Uterus (tissue), 3 donors: ENCODE measurements at regions not wholly inside any gene's neighbourhood (a gene's known extent, or its start where the extent isn't known, plus 50 kb on each side); places are given as distances from the start of the nearest gene placed in this dataset.

Experiments used
- DNase-seq, 2 donors: peaks; one replicate each; pipeline ENCODE4 v3.0.0-alpha.2; 2019 to 2020
- H3K27ac ChIP-seq, 2 donors: fragments of 200-600 bp; sonication (generic); 1 replicate in 1 of 2; 2 replicates in 1 of 2; pipeline ENCODE4 v1.5.1; 2016 to 2018
- H3K27me3 ChIP-seq, 2 donors: fragments of 200-600 bp; sonication (generic); one replicate each; pipeline ENCODE4 v1.5.1; 2018 to 2019; ENCODE audit warnings: control low read depth in 1 of 2
- H3K36me3 ChIP-seq, 2 donors: fragments of 200-600 bp; sonication (generic); one replicate each; pipeline ENCODE4 v1.5.1; 2019; ENCODE audit warnings: control low read depth in 1 of 2
- H3K4me1 ChIP-seq, 2 donors: fragments of 200-600 bp; sonication (generic); one replicate each; pipeline ENCODE4 v1.5.1; 2018 to 2019; ENCODE audit warnings: control low read depth in 1 of 2
- H3K4me3 ChIP-seq, 2 donors: fragments of 200-600 bp; sonication (generic); 1 replicate in 1 of 2; 2 replicates in 1 of 2; pipeline ENCODE4 v1.5.1; 2018 to 2019; ENCODE audit warnings: mild to moderate bottlenecking in 1 of 2
- H3K9me3 ChIP-seq, 2 donors: fragments of 200-600 bp; sonication (generic); one replicate each; pipeline ENCODE4 v1.5.1; 2019; ENCODE audit warnings: control low read depth in 1 of 2
- CTCF ChIP-seq, 4 experiments: fragments of 200-600 bp in 2 of 4; fragments of 450-650 bp in 2 of 4; sonication (generic) in 2 of 4; IDR thresholded peaks; one replicate each; pipeline ENCODE4 v1.5.1; 2016 to 2019; ENCODE audit warnings: antibody characterized with exemption in 4 of 4, mild to moderate bottlenecking in 2 of 4, moderate library complexity in 1 of 4
- POLR2A ChIP-seq, 2 donors: fragments of 450-650 bp; IDR thresholded peaks; one replicate each; pipeline ENCODE4 v1.6.1; 2016; ENCODE audit warnings: antibody characterized with exemption in 2 of 2, mild to moderate bottlenecking in 1 of 2, moderate library complexity in 1 of 2
- intact Hi-C: fragments of 100-400 bp; cut with DNase I; formaldehyde crosslinking; loops from one replicate; pipeline ENCODE4 v1.15.1; 2023; ENCODE audit warnings: low total_unique reads
- donor health status: DM: yes; HTN: yes; CAD: no.

DNA sequence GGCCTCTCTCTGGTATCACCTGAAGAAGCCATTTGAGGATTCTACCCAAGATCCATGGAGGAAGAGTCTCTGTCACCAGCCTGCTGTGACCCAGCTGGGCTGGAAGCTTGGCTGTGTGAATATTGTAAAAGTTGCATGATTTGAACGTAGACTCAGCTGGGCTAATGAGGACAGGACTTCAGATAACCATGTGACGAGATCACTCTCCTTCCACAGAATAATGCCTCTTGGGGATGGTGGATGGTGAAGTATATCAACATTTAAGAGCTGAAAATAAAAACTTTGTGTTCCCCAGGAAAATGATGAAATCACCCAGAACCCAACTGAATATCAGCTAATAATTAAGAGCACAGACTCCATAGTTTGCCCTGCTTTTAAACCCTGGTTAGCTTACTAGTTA, 427.9 kb downstream of the CD83 start:
- intact Hi-C loops, result no loop called here
- H3K27me3 ChIP-seq, result no peaks in the 10 kb centered on the region
- no peak overlapping the region for H3K4me3 ChIP-seq
- no peaks in the 10 kb centered on the region for H3K36me3 ChIP-seq
- no peak overlapping the region for H3K27ac ChIP-seq
- no peaks in the 10 kb centered on the region for H3K9me3 ChIP-seq
- H3K4me1 ChIP-seq, result no peaks in the 10 kb centered on the region
- TF ChIP-seq POLR2A (IDR thresholded peaks at IDR 0.05) (no peak), CTCF (IDR thresholded peaks at IDR 0.05) (no peak)
- DNase-seq, result no peak

DNA sequence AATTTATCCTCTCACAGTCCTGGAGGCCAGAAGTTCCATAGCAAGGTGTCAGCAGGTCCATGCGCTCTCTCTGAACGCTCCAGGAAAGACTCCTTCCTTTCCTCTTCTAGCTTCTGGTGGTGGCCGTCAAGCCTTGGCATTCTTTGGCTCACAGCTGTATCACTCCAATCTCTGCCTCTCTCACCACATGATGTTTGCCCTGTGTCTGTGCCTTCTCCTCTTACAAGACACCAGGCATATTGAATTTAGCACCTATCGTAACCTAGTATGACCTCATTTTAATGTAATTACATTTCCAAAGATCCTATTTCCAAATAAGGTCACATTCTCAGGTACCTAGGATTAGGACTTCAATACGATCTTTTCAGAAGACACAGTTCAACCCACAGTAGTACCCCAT, 428.5 kb downstream of the CD83 start:
- Histone ChIP-seq H3K27ac (no peak overlapping the region), H3K4me1 (no peaks in the 10 kb centered on the region), H3K4me3 (no peak overlapping the region), H3K36me3 (no peaks in the 10 kb centered on the region), H3K9me3 (no peaks in the 10 kb centered on the region), H3K27me3 (no peaks in the 10 kb centered on the region)
- TF ChIP-seq CTCF (IDR thresholded peaks at IDR 0.05), result no peak
- no peak for TF ChIP-seq POLR2A (IDR thresholded peaks at IDR 0.05)
- intact Hi-C loops, result no loop called here
- DNase-seq, result no peak

DNA sequence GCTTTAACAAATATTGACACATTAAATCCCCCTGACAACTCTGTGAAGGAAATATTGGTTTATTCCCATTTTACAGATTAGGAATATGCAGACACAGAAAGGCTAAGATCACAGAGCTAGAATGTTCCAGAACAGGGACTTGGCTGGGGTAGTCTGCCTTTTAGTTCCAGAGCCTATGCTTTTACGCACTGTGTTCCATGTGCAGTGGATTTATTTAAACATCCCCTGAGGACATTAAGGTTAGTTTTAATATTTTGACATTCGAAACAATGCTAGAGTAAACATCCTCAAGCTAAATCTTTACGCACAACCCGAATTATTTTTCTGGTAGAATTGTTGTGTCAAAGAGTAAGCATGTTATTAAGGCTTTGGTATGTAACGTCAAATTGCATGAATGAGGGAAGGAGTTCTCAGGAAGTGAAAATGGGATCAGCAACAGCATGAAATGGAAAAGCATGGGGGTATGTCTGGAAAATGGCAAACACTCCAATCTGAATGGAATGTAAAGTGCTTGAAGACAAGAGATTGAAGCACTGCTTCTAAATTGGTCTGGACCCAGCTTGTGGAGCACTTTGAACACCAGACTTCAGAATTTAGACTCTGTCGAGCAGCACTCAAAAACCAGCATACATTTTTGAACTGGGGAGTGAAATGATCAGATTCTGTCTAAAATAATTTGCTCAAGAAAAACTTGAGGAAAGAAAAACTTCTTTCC, 429.9 kb downstream of the CD83 start:
- intact Hi-C loops, result no loop called here
- H3K4me3 ChIP-seq, result no peak overlapping the region
- H3K9me3 ChIP-seq, result no peaks in the 10 kb centered on the region
- TF ChIP-seq CTCF (IDR thresholded peaks at IDR 0.05) (no peak), POLR2A (IDR thresholded peaks at IDR 0.05) (no peak)
- H3K27me3 ChIP-seq, result no peaks in the 10 kb centered on the region
- H3K36me3 ChIP-seq, result no peaks in the 10 kb centered on the region
- H3K27ac ChIP-seq, result no peak overlapping the region
- H3K4me1 ChIP-seq, result no peaks in the 10 kb centered on the region
- no peak for DNase-seq

DNA sequence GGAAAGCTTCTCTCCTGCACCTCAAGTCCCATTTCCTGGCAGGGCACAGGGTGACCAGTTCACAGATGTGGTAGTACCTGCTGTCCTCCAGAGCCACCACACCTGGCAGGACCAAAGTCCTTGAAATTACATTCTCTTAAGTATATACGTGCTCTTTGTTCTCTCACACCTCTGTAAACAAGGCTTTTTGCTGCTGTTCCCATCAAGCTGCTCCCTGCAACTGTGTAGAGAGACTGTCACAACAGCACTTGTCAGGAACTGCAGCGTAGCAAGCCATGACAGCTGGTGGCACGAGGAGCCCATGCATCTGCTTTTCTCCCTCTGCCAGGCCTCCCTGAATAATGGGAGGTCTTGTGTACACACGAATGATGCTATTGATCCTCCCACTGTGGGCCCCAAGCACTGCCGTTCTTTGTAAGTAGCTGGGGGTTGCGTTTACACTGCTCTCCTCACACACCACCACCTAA, 431.8 kb downstream of the CD83 start:
- no peaks in the 10 kb centered on the region for H3K4me1 ChIP-seq
- no peak for DNase-seq
- no peaks in the 10 kb centered on the region for H3K36me3 ChIP-seq
- no peaks in the 10 kb centered on the region for H3K9me3 ChIP-seq
- no peaks in the 10 kb centered on the region for H3K27me3 ChIP-seq
- H3K27ac ChIP-seq, result no peak overlapping the region
- no peak overlapping the region for H3K4me3 ChIP-seq
- intact Hi-C loops, result no loop called here
- TF ChIP-seq POLR2A (IDR thresholded peaks at IDR 0.05) (no peak), CTCF (IDR thresholded peaks at IDR 0.05) (no peak)

- DNase-seq, result no peak
- Histone ChIP-seq H3K4me3 (no peak overlapping the region), H3K36me3 (no peaks in the 10 kb centered on the region), H3K4me1 (no peaks in the 10 kb centered on the region), H3K27ac (no peak overlapping the region), H3K9me3 (no peaks in the 10 kb centered on the region), H3K27me3 (no peaks in the 10 kb centered on the region)
- TF ChIP-seq POLR2A (IDR thresholded peaks at IDR 0.05) (no peak), CTCF (IDR thresholded peaks at IDR 0.05) (no peak)
- intact Hi-C loops, result no loop called here
Observed at GRCh38 chr6:14549871-14550270, 432.3 kb downstream of the CD83 start.
